GM19438 (cell line): ENCODE measurements at regions not wholly inside any gene's neighbourhood (a gene's known extent, or its start where the extent isn't known, plus 50 kb on each side); places are given as distances from the start of the nearest gene placed in this dataset.
"Not testable (repeated sequence)": the region's sequence is repeated elsewhere in the genome, so short reads cannot be mapped to it uniquely, and the experiment has no call there.

Experiments used
- ATAC-seq: cut with Tn5 transposase; IDR thresholded peaks from one replicate; pipeline ENCODE4 v1.9.1; 2021; ENCODE audit warnings: low read depth; ENCODE audit not compliant: unreplicated experiment

GRCh38 chr2:89947208-89947815, 1255.8 kb downstream of the RPIA start:
- ATAC-seq: not testable (repeated sequence)

- ATAC-seq: not testable (repeated sequence)
Observed at GRCh38 chr2:89948102-89948501, 1256.6 kb downstream of the RPIA start.

GRCh38 chr2:89950807-89951206, 1259.3 kb downstream of the RPIA start:
- not testable (repeated sequence) for ATAC-seq

GRCh38 chr2:89957236-89957635, 1265.8 kb downstream of the RPIA start:
- not testable (repeated sequence) for ATAC-seq

- ATAC-seq: not testable (repeated sequence)
Observed at GRCh38 chr2:89959729-89960378, 1268.4 kb downstream of the RPIA start.

GRCh38 chr2:89960570-89960969, 1269.1 kb downstream of the RPIA start:
- ATAC-seq: not testable (repeated sequence)

GRCh38 chr2:89968567-89968966, 1277.1 kb downstream of the RPIA start:
- peak; percentile 84 for ATAC-seq

- not testable (repeated sequence) for ATAC-seq
Observed at GRCh38 chr2:89969190-89969589, 1277.7 kb downstream of the RPIA start.

GRCh38 chr2:89973849-89974248, 1282.4 kb downstream of the RPIA start:
- not testable (repeated sequence) for ATAC-seq

GRCh38 chr2:89979826-89980537, 1288.5 kb downstream of the RPIA start:
- ATAC-seq: not testable (repeated sequence)

- not testable (repeated sequence) for ATAC-seq
Observed at GRCh38 chr2:89982246-89982645, 1290.8 kb downstream of the RPIA start.

GRCh38 chr2:89985650-89986049, 1294.2 kb downstream of the RPIA start:
- ATAC-seq: not testable (repeated sequence)

GRCh38 chr2:89986532-89986931, 1295.1 kb downstream of the RPIA start:
- not testable (repeated sequence) for ATAC-seq

GRCh38 chr2:89996779-89997178, 1305.3 kb downstream of the RPIA start:
- ATAC-seq: not testable (repeated sequence)

GRCh38 chr2:90004553-90004952, 1313.1 kb downstream of the RPIA start:
- not testable (repeated sequence) for ATAC-seq

- ATAC-seq: not testable (repeated sequence)
Observed at GRCh38 chr2:90010442-90011100, 1319.1 kb downstream of the RPIA start.

- ATAC-seq: not testable (repeated sequence)
Observed at GRCh38 chr2:90011101-90011443, 1319.6 kb downstream of the RPIA start.

- not testable (repeated sequence) for ATAC-seq
Observed at GRCh38 chr2:90019908-90020307, 1328.4 kb downstream of the RPIA start.

- not testable (repeated sequence) for ATAC-seq
Observed at GRCh38 chr2:90021234-90021633, 1329.8 kb downstream of the RPIA start.

GRCh38 chr2:90027231-90027643, 1335.8 kb downstream of the RPIA start:
- peak; percentile 73 for ATAC-seq
